Hepatocyte (in vitro differentiated cells): ENCODE measurements at regions not wholly inside any gene's neighbourhood (a gene's known extent, or its start where the extent isn't known, plus 50 kb on each side); places are given as distances from the start of the nearest gene placed in this dataset.
"Not testable (repeated sequence)": the region's sequence is repeated elsewhere in the genome, so short reads cannot be mapped to it uniquely, and the experiment has no call there.

Experiments
- DNase-seq: peaks from one replicate; pipeline ENCODE4 v3.0.0-alpha.2; 2016; ENCODE audit warnings: low spot score
- H2AFZ ChIP-seq: fragments of 200-600 bp; sonication (generic); 2 replicates; pipeline ENCODE4 v1.6.0; 2016; ENCODE audit warnings: antibody characterized with exemption, mild to moderate bottlenecking
- H3K27ac ChIP-seq: fragments of 200-600 bp; sonication (generic); 2 replicates; pipeline ENCODE4 v1.5.1; 2016; ENCODE audit warnings: mild to moderate bottlenecking
- H3K27me3 ChIP-seq: fragments of 200-600 bp; sonication (generic); 2 replicates; pipeline ENCODE4 v1.6.1; 2016
- H3K36me3 ChIP-seq: fragments of 200-600 bp; sonication (generic); replicated peaks from 2 replicates; pipeline ENCODE4 v1.5.1; 2016; ENCODE audit warnings: low read depth; ENCODE audit not compliant: insufficient read depth
- H3K4me1 ChIP-seq: fragments of 200-600 bp; sonication (generic); 2 replicates; pipeline ENCODE4 v1.5.1; 2016; ENCODE audit warnings: mild to moderate bottlenecking, moderate library complexity; ENCODE audit not compliant: insufficient read depth
- H3K4me2 ChIP-seq: fragments of 200-600 bp; sonication (generic); 2 replicates; pipeline ENCODE4 v1.6.0; 2016
- H3K4me3 ChIP-seq: fragments of 200-600 bp; sonication (generic); 2 replicates; pipeline ENCODE4 v1.5.1; 2016; ENCODE audit warnings: mild to moderate bottlenecking
- H3K79me2 ChIP-seq: fragments of 200-600 bp; sonication (generic); 2 replicates; pipeline ENCODE4 v1.6.0; 2017; ENCODE audit warnings: mild to moderate bottlenecking
- H3K9me2 ChIP-seq: fragments of 200-600 bp; sonication (generic); replicated peaks from 2 replicates; pipeline ENCODE4 v1.6.0; 2017; ENCODE audit warnings: mild to moderate bottlenecking; ENCODE audit not compliant: insufficient read depth
- H3K9me3 ChIP-seq: fragments of 200-600 bp; sonication (generic); 2 replicates; pipeline ENCODE4 v1.5.1; 2016; ENCODE audit warnings: low read depth, mild to moderate bottlenecking
- H4K20me1 ChIP-seq: fragments of 200-600 bp; sonication (generic); 2 replicates; pipeline ENCODE4 v1.6.0; 2016; ENCODE audit warnings: mild to moderate bottlenecking; ENCODE audit not compliant: insufficient read depth, poor library complexity, severe bottlenecking
- WGBS: methylation state at CpG from one replicate; pipeline ENCODE4 v1.1.6; 2016; ENCODE audit warnings: low lambda C conversion rate; ENCODE audit errors: missing lambda C conversion rate; 5-methylcytosine and 5-hydroxymethylcytosine counted together

- not testable (repeated sequence) for DNase-seq, H3K79me2 ChIP-seq, H3K27me3 ChIP-seq, H3K36me3 ChIP-seq, H3K9me2 ChIP-seq, H3K4me1 ChIP-seq, H3K27ac ChIP-seq, H3K4me2 ChIP-seq, H3K4me3 ChIP-seq, H2AFZ ChIP-seq, H3K9me3 ChIP-seq, H4K20me1 ChIP-seq
- WGBS: 92% methylated on average over 8 of the region's 30 CpGs
Measured at GRCh38 chr14:19300838-19301237, 133.3 kb downstream of the POTEG start.

GRCh38 chr14:19303844-19304243, 130.3 kb downstream of the POTEG start:
- not testable (repeated sequence) for H3K27me3 ChIP-seq, H3K4me1 ChIP-seq, H3K79me2 ChIP-seq, H3K36me3 ChIP-seq, H3K4me2 ChIP-seq, H4K20me1 ChIP-seq, DNase-seq, H3K9me3 ChIP-seq, H3K9me2 ChIP-seq, H2AFZ ChIP-seq, H3K27ac ChIP-seq, H3K4me3 ChIP-seq
- WGBS: 73% methylated on average over 2 of the region's 4 CpGs

GRCh38 chr14:19304442-19304841, 129.7 kb downstream of the POTEG start:
- not testable (repeated sequence) for H3K4me1 ChIP-seq, H3K9me2 ChIP-seq, H3K27ac ChIP-seq, DNase-seq, H3K79me2 ChIP-seq, H3K9me3 ChIP-seq, H2AFZ ChIP-seq, H3K4me2 ChIP-seq, H3K27me3 ChIP-seq, H3K4me3 ChIP-seq, H3K36me3 ChIP-seq, H4K20me1 ChIP-seq
- WGBS: no CpG with 5 or more reads among the region's 1 CpG

- H3K4me2 ChIP-seq, H3K27ac ChIP-seq, H3K9me3 ChIP-seq, H3K9me2 ChIP-seq, H3K79me2 ChIP-seq, H3K4me1 ChIP-seq, DNase-seq, H4K20me1 ChIP-seq, H3K27me3 ChIP-seq, H2AFZ ChIP-seq, H3K36me3 ChIP-seq, H3K4me3 ChIP-seq: not testable (repeated sequence)
- WGBS: 44% methylated on average over 1 of the region's 2 CpGs
Measured at GRCh38 chr14:19304918-19305317, 129.2 kb downstream of the POTEG start.

GRCh38 chr14:19305776-19306175, 128.4 kb downstream of the POTEG start:
- DNase-seq, H3K4me2 ChIP-seq, H3K9me2 ChIP-seq, H3K27ac ChIP-seq, H3K27me3 ChIP-seq, H3K4me3 ChIP-seq, H3K9me3 ChIP-seq, H2AFZ ChIP-seq, H4K20me1 ChIP-seq, H3K79me2 ChIP-seq, H3K36me3 ChIP-seq, H3K4me1 ChIP-seq: not testable (repeated sequence)
- WGBS: 60% methylated on average over 1 of the region's 3 CpGs

GRCh38 chr14:19306405-19306804, 127.7 kb downstream of the POTEG start:
- H3K79me2 ChIP-seq, H2AFZ ChIP-seq, H3K9me3 ChIP-seq, H3K9me2 ChIP-seq, H4K20me1 ChIP-seq, DNase-seq, H3K27ac ChIP-seq, H3K4me3 ChIP-seq, H3K4me2 ChIP-seq, H3K36me3 ChIP-seq, H3K4me1 ChIP-seq, H3K27me3 ChIP-seq: not testable (repeated sequence)
- no CpG with 5 or more reads among the region's 5 CpGs for WGBS

GRCh38 chr14:19311023-19311422, 123.1 kb downstream of the POTEG start:
- H4K20me1 ChIP-seq, H3K4me1 ChIP-seq, H2AFZ ChIP-seq, H3K4me3 ChIP-seq, H3K4me2 ChIP-seq, H3K27me3 ChIP-seq, H3K36me3 ChIP-seq, H3K27ac ChIP-seq, H3K79me2 ChIP-seq, H3K9me2 ChIP-seq, DNase-seq, H3K9me3 ChIP-seq: not testable (repeated sequence)
- 67% methylated on average over 1 of the region's 1 CpG for WGBS

- H2AFZ ChIP-seq, DNase-seq, H3K27ac ChIP-seq, H3K27me3 ChIP-seq, H3K4me3 ChIP-seq, H3K36me3 ChIP-seq, H3K4me2 ChIP-seq, H3K79me2 ChIP-seq, H3K9me2 ChIP-seq, H3K9me3 ChIP-seq, H3K4me1 ChIP-seq, H4K20me1 ChIP-seq: not testable (repeated sequence)
- WGBS: no CpG with 5 or more reads among the region's 3 CpGs
Measured at GRCh38 chr14:19330678-19331077, 103.5 kb downstream of the POTEG start.

GRCh38 chr14:19337232-19338059, 96.7 kb downstream of the POTEG start:
- H3K36me3 ChIP-seq, H4K20me1 ChIP-seq, H3K4me1 ChIP-seq, H3K9me3 ChIP-seq, H3K27ac ChIP-seq, H2AFZ ChIP-seq, H3K4me3 ChIP-seq, H3K79me2 ChIP-seq, DNase-seq, H3K9me2 ChIP-seq, H3K4me2 ChIP-seq, H3K27me3 ChIP-seq: not testable (repeated sequence)
- WGBS: 100% methylated on average over 1 of the region's 49 CpGs
